Cerebellar cortex (tissue), 1 donor: ENCODE measurements at regions not wholly inside any gene's neighbourhood (a gene's known extent, or its start where the extent isn't known, plus 50 kb on each side); places are given as distances from the start of the nearest gene placed in this dataset.
A peak's percentile ranks its signal among the peaks of the same experiment; 100 is the strongest.

ENCODE experiments used
- DNase-seq: peaks from one replicate; pipeline ENCODE4 v3.0.0-alpha.2; 2015; ENCODE audit warnings: low spot score

DNA sequence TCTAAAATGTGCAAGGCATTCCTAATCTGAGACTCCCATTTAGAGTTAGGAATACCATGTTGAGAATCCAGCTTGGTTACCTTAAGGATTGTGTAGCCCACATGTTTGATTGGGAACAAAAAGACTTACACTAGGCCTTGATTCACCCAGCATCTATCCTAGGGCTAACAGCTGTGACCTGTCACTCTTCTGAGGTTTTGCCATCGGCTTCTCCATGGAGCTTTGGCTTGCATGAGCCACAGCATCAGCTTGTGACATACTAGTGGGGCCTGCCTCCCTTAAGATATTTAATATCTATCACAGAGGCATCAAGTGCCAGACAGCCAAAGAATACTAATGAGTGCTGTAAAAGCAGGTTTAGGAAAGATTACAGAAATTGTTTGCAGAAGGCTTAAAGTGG lies 241.3 kb upstream of the UBE2E3 start:
- no peak for DNase-seq

DNA sequence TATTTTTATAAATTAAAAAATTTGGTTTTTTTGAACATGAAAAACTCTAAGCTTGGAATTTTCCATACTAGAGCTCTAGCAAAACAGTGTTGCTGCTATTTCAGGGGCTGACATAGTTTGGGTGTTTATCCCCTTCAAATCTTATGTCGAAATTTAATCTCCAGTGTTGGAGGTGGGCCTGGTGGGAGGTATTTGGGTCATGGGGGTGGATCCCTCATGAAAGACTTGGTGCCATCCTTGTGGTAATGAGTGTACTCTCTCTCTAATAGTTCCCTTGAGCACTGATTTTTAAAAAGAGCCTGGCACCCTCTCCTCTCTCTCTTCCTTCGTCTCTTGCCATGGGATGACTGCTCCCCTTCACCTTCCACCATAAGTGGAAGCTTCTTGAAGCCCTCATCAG lies 244.6 kb upstream of the UBE2E3 start:
- no peak for DNase-seq

DNA sequence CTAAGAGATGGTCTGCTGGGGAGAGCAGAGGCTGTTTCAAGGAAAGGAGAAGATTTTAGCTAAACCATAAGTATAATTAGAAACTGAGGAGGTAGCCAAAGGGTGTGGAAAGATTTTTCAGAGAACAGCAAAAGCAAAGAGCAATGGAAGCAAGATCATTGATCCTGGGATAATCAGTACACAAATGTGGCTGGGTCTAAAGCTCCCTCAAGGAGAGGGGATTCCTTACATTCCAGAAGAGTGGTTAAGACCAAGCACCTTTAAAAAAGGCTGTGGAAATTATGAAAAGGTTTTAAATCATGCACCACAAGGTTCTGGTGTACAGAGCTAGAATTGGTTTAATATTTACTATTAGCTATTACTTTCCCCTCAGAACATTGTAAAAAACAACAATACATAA lies 246.0 kb upstream of the UBE2E3 start:
- DNase-seq, result no peak

DNA sequence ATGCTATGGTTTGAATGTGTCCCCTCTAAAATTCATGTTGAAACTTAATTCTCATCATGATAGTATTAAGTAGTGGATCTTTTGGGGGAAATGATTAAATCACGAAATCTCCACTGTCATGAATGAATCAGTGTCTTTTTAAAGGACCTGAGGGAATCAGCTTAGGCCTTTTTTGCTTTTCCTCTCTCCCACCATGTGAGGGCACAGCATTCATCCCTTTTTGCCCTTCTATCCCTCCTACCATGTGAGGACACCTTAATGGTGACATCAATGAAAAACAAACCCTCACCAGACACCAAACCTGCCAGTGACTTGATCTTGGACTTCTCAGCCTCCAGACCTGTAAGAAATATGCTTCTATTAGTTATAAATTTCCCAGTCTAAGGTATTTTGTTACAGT lies 247.1 kb upstream of the UBE2E3 start:
- DNase-seq, result no peak

DNA sequence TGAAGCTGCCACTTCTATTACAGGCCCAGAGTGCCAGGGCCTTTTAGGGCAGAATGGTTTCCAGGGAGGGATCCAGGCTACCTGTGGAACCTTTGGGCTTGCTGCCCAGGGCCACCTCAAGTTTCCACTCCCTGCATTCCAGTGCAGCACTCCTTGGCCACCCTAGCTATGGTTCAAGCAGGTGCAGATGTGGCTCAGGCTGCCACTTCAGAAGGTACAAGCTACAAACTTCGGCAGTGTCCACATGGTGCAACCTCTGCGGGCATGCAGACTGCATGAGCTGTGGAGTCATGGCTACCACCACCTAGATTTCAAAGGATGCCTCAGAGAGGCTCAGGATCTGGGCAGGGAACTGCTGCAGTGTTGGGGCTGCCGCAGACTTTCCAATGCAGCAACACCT lies 248.1 kb upstream of the UBE2E3 start:
- no peak for DNase-seq

- DNase-seq, result no peak
Observed at GRCh38 chr2:180730976-180731375, 249.4 kb upstream of the UBE2E3 start.

GRCh38 chr2:180728928-180729559 lies 251.4 kb upstream of the UBE2E3 start:
- DNase-seq, result no peak

DNA sequence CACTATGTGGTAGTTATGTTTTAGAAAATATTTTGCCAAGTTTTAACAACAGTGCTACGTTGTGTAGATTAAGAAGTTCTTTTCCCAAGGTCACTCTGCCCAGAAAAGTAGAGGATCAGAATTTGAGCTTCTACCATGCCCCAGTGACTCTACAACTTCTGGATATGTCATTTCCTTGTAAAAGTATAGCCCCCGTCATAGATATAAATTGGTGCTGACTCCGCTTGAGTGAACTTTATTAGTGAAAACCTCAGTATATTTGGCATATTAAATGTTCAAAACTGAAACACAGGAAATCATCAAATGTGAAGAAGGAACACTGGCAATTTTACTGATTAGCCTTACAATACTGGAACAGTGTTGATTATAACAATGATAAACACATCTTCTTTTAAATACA lies 256.7 kb upstream of the UBE2E3 start:
- no peak for DNase-seq

GRCh38 chr2:180722551-180723239 lies 257.7 kb upstream of the UBE2E3 start:
- no peak for DNase-seq

GRCh38 chr2:180720829-180721228 lies 259.6 kb upstream of the UBE2E3 start:
- DNase-seq, result no peak

DNA sequence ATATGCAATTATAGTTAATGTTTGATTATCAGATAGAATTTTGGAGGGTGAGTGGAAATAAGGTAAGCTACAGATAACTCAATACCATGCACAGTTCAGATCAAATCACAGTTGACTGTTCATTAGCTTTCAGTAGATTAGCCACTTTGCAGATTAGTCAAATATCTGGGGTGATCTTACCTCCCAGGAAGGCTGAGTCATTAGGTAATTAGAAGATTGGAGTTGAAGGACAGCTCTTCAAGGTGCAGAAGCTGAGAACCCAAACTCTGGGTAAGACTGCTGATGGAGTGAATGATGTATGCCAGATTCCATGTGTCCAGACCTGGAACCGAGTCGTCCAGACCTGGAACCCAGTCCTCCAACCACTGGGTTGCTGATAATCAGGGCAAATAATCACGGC lies 262.8 kb upstream of the UBE2E3 start:
- DNase-seq, result no peak

- DNase-seq, result no peak
Observed at GRCh38 chr2:180716186-180717180, 263.9 kb upstream of the UBE2E3 start.

DNA sequence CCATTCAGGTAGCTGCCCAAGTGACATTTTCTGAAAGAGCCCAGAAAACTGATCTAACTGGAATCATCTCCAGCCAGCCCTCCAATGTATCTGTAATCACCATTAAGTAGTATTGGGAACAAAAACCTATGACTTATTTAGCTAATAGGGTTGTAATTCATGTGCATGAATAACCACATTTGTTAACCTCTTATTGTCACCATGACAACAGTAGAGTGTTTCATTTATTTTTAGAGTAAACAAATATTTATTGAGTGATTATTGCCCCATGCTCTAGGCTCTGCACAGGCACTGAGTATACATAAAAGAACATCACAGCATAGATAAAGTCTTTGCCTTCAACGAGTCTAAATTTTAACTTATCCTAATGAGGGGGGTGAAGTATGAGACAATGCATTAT lies 265.4 kb upstream of the UBE2E3 start:
- no peak for DNase-seq

DNA sequence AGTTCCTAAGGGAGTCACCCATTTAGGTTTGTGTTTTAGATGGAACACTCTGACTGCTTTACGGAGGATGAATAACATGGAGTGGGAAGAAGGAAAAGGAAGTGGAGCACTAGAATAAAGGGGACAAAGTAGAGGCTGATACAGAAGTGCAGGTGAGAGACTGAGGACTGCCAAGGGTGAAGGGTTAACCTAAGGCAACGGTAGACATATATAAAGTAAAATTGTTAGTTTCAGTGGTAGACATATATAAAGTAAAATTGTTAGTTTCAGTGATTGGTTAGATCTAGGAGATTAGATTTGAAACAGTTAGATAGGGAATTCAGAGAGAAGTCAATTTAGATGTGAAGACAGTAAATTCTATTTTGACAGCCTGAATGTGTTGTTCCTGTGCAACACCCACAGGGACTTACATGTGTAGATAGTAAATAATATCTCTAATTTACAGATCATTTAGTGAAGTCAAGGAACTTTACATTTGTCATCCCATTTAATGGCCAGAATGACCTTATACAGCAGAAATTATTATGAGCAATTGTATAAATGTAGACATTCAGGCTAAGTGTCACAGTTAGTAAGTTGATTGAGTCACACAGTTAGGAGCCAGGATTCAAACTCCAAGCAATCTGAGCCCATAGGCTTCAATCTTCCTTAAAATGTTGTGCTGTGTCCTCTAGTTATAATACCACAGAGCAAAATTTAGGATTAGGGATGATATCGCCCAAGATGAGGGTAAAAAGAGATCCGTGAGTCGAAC lies 270.8 kb upstream of the UBE2E3 start:
- DNase-seq, result no peak

GRCh38 chr2:180707884-180708205 lies 272.6 kb upstream of the UBE2E3 start:
- peak; percentile 6 for DNase-seq

DNA sequence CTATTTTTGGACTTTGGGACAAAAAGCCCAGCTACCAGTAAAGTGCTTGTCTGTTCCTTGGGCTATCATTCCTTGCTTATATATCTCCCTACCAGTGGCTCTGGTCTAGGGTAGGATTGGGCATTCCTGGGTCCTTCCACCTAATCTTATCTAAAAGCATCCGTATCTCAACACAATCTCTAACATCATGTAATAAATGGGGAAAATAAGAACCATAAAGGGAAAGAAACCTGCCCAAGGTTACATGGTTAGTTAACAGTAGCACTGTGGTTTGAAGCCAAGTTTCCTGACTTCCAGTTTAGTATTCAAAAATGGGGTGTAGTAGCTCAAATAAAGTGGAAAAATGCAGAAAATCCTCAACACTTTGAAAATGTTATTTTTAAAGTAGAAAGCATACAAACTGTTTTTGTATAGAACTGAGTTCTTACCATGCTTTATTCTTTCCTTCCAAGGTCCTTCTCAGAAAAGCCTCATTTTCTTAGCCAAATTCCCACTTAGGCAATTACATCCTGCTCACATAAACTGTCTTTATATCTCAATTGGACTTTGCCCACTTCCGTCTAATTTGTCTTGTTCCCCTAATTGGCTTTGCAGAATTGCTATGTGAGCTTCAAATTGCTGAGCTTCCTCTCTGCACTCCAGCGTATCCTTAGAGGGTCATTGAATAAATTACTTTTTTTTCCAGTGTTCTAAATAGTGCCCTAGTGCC lies 273.1 kb upstream of the UBE2E3 start:
- no peak for DNase-seq

DNA sequence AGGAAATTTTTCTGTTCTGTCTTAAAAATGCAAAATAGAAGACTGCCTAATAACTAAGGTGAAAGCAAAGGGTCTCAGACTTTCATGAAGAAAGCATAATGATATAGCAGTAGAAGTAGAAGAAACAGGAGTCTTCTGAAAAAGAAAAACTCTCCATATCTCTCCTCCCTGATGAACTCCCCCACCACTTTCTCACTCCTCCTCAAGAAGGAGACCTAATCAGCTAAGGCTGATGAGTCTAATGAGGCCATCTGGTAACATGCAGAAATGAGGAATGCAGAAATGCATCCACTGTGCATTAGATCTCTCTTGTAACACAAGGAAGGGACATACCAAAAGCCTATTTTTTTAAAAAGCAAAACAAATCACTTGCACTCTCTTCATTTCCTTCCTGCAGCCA lies 273.7 kb upstream of the UBE2E3 start:
- DNase-seq, result no peak

GRCh38 chr2:180705551-180705950 lies 274.9 kb upstream of the UBE2E3 start:
- no peak for DNase-seq

DNA sequence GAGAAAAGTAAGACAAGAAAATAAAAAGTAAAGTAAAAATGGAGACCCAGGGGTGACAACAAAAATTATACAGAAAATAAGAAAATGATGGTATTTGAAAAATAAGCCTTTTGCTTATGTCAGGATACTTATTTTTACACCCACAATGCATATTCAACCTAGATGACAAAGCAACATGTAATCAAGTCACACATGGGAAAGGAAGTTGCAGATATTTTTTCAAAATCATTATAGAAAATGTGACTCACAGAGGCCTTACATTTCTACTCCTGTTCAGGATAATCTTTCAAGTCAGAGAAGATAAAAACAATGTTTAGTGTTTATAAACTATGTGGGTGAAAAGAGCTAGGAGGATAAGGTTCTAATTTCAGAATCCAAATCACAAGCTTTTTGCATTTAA lies 275.3 kb upstream of the UBE2E3 start:
- no peak for DNase-seq

DNA sequence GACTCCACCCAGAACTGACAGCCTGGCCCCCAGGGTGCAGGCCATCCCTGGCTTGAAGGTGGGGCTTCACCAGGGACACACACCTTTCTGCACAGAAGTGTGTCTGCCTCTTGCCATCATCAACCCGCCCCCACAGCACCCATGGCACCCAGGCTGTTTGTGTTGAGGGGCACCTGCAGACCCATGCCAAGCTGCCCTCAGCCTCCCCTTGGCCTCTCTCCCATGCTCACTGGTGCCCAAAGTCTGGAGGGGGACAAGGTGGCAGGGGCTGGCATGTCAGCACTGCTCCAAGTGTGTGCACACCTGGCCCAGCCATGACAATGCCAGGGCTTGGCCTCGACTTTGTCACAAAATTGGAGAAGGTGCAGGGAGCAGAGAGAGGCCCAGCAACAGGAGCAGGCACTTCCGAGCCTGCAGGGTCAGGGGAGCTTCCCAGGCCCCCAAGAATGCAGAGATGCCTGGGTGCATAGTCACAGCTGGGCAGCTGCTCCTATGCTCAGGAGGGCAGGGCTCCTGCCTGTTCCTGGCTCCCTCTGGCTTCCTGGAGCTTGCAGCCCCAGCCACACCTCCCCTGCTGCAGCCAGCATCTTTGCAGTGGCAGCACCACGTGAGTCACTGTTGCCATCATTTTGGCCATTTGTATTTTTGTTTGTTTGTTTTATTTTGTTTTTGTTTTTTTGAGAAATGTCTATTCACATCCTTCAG lies 280.6 kb upstream of the UBE2E3 start:
- DNase-seq, result no peak

- no peak for DNase-seq
Observed at GRCh38 chr2:180698668-180699067, 281.7 kb upstream of the UBE2E3 start.
